ENCODE measurements at regions not wholly inside any gene's neighbourhood (a gene's known extent, or its start where the extent isn't known, plus 50 kb on each side); places are given as distances from the start of the nearest gene placed in this dataset.
"Not testable (repeated sequence)": the region's sequence is repeated elsewhere in the genome, so short reads cannot be mapped to it uniquely, and the experiment has no call there.

DNA sequence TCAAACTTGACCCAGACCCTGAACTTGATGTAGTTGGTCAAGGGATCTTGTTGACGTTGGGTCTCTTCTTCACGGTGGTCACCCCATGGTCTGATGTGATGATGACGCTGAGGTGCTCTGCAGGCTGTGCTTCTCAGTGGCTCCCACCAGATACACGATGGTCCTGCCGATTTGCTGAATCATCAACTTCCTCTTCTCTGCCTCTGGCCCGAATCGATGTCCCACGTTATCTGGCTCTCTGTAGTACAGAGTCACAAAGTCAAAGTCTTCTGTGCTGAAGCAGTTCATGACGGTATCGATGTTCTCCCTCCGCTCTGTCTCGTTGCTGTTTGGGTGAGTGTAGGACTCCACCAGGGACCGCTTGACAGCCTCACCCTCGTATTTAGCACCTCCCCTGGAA lies 58.5 kb upstream of the ZNF195 start:
- not testable (repeated sequence) for DNase-seq

DNA sequence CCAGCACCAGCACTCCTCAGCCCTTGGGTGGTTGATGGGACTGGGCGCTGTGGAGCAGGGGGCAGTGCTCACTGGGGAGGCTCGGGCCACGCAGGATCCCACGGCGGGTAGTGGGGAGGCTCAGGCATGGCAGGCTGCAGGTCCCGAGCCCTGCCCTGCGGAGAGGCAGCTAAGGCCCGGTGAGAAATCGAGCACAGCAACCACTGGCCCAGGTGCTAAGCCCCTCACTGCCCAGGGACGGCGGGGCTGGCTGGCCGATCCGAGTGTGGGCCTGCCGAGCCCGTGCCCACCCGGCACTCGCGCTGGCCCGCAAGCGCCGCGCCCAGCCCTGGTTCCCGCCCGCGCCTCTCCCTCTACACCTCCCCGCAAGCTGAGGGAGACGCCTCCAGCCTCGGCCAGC lies 56.0 kb upstream of the ZNF195 start:
- DNase-seq = no peak

DNA sequence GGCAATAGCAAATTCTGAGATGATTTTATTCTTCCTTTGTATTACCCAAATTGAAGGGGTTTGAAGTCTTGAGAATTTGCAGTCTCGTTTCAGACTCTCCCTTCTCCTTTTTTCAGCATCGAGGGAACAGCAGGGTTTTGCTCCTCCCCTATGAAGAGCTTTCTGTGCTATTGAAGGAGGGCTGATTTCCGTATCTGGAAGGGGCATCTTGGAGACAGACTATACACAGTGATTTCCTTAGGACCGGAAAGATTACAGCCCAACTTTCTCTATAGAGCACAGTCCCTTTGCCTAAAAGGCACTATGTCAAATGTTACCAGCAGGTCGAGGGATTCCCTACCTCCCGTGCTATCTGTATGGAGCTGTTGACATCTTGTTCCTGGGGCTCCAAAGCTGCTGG lies 50.2 kb upstream of the ZNF195 start:
- DNase-seq = not testable (repeated sequence)

Measured in stimulated activated CD8-positive, alpha-beta memory T cell treated with anti-CD3 and anti-CD28 coated beads, Interleukin-4, amount 100 ng/mL, for 48 hours (primary cell).